ENCODE measurements at regions not wholly inside any gene's neighbourhood (a gene's known extent, or its start where the extent isn't known, plus 50 kb on each side); places are given as distances from the start of the nearest gene placed in this dataset.
A peak's percentile ranks its signal among the peaks of the same experiment; 100 is the strongest.

DNA sequence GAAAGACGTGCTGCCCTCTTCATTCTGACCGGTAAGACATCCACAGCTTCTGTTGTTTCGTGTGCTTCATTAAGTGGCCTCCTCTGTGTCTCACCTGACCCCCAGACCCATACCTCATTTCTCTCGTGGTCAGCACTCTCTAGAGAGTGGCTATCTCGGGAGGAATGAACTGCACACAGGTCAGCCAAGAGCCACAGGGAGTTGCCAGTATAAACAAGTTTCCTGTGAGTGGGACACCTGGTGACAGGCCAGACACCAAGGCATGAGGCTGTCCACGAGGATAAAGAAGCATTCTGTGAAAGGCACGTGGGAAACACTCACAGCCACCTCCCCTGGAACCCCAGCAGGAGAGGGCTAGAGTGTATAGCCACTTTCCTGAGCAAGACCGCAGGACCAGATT, 115.8 kb downstream of the NUFIP1 start:
- FAIRE-seq (no peak), ATAC-seq (no peak), DNase-seq (ENCODE audit: extremely low read depth in 1 of 4, low spot score in 3 of 4) (no peak)
- H3K36me3 ChIP-seq (ENCODE audit: control insufficient read depth, insufficient read depth, low read length), result no peaks in the 10 kb centered on the region
- no peak overlapping the region for H3K9ac ChIP-seq (ENCODE audit: insufficient read depth in 1 of 2, low read depth in 2 of 2, low read length in 2 of 2)
- no peaks in the 10 kb centered on the region for H4K20me1 ChIP-seq (replicated peaks; ENCODE audit: control insufficient read depth, insufficient read depth, low read length)
- peaks cover 2% of the 10 kb centered on the region; the same call in 1 of the 2 replicates for H3K9me3 ChIP-seq (replicated peaks; ENCODE audit: control insufficient read depth, insufficient read depth, low read depth, low read length)
- no peaks in the 10 kb centered on the region; a peak in 1 of 5 replicates for H3K4me1 ChIP-seq (replicated peaks in 1 of 2; ENCODE audit: control insufficient read depth in 2 of 2, insufficient read depth in 2 of 2, low read length in 2 of 2)
- ChIA-PET CTCF (ENCODE audit: low intra/inter-chr PET ratio) (no interaction called here), POLR2A (no interaction called here)
- no peaks in the 10 kb centered on the region for H3K79me2 ChIP-seq (ENCODE audit: control insufficient read depth, insufficient read depth, low read length)
- intact Hi-C loops (cut with micrococcal nuclease) (no loop called here), in situ Hi-C loops (cut with MboI) (no loop called here)
- H2AFZ ChIP-seq (ENCODE audit: low read depth, low read length), result no peak overlapping the region
- BruUV-seq (replicated peaks), result no TSS peak
- WGBS (ENCODE audit: insufficient coverage, low coverage, missing lambda C conversion rate), result 5% methylated on average over 7 of the region's 8 CpGs
- H3K9me1 ChIP-seq (ENCODE audit: control insufficient read depth, insufficient read depth, low read length), result no peaks in the 10 kb centered on the region
- H3K27ac ChIP-seq (ENCODE audit: extremely low read depth, low read depth, low read length), result no peak overlapping the region
- H3K4me2 ChIP-seq (ENCODE audit: insufficient read depth, low read length), result no peak overlapping the region
- TF ChIP-seq, protein P1, sequence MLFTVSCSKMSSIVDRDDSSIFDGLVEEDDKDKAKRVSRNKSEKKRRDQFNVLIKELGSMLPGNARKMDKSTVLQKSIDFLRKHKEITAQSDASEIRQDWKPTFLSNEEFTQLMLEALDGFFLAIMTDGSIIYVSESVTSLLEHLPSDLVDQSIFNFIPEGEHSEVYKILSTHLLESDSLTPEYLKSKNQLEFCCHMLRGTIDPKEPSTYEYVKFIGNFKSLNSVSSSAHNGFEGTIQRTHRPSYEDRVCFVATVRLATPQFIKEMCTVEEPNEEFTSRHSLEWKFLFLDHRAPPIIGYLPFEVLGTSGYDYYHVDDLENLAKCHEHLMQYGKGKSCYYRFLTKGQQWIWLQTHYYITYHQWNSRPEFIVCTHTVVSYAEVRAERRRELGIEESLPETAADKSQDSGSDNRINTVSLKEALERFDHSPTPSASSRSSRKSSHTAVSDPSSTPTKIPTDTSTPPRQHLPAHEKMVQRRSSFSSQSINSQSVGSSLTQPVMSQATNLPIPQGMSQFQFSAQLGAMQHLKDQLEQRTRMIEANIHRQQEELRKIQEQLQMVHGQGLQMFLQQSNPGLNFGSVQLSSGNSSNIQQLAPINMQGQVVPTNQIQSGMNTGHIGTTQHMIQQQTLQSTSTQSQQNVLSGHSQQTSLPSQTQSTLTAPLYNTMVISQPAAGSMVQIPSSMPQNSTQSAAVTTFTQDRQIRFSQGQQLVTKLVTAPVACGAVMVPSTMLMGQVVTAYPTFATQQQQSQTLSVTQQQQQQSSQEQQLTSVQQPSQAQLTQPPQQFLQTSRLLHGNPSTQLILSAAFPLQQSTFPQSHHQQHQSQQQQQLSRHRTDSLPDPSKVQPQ (CRISPR knock-in tag; IDR thresholded peaks at IDR 0.05; ENCODE audit: borderline replicate concordance), result no peak
- no peak overlapping the region for H3K4me3 ChIP-seq
- H3K27me3 ChIP-seq (ENCODE audit: control insufficient read depth in 2 of 2, insufficient read depth in 2 of 2, low read length in 2 of 2), result peaks cover 0 to 30% of the 10 kb centered on the region in 2 experiments; a peak in 3 of 5 replicates

DNA sequence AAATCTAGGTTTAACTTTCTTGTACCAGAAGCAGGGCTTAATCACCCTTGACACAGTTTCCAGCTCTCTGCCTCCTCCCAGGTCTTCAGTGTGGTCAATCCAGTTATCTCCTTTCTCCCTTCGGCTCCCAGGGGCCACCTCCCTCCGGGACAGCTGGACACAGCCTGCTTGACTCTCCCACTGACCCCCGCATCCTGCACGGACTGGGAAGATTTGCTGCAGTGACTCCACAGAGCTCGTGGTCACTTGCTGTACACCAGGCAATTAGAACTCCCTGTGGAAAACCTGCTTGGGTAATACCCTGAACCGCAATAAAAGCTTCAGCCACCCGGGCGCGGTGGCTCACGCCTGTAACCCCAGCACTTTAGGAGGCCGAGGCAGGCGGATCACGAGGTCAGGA, 116.5 kb downstream of the NUFIP1 start:
- no TSS peak for BruUV-seq (replicated peaks)
- FAIRE-seq (no peak), DNase-seq (ENCODE audit: extremely low read depth in 1 of 4, low spot score in 3 of 4) (no peak), ATAC-seq (no peak)
- intact Hi-C loops (cut with micrococcal nuclease) (no loop called here), in situ Hi-C loops (cut with MboI) (no loop called here)
- Histone ChIP-seq H3K79me2 (ENCODE audit: control insufficient read depth, insufficient read depth, low read length) (no peaks in the 10 kb centered on the region), H3K27me3 (ENCODE audit: control insufficient read depth in 2 of 2, insufficient read depth in 2 of 2, low read length in 2 of 2) (peaks cover 2 to 32% of the 10 kb centered on the region in 2 experiments; a peak in 4 of 5 replicates), H3K9me1 (ENCODE audit: control insufficient read depth, insufficient read depth, low read length) (no peaks in the 10 kb centered on the region), H3K4me1 (replicated peaks in 1 of 2; ENCODE audit: control insufficient read depth in 2 of 2, insufficient read depth in 2 of 2, low read length in 2 of 2) (no peaks in the 10 kb centered on the region; a peak in 1 of 5 replicates), H3K36me3 (ENCODE audit: control insufficient read depth, insufficient read depth, low read length) (no peaks in the 10 kb centered on the region), H4K20me1 (replicated peaks; ENCODE audit: control insufficient read depth, insufficient read depth, low read length) (no peaks in the 10 kb centered on the region), H2AFZ (ENCODE audit: low read depth, low read length) (peak overlapping the region; percentile 59; the same call in 1 of the 2 replicates), H3K9me3 (replicated peaks; ENCODE audit: control insufficient read depth, insufficient read depth, low read depth, low read length) (peaks cover 2% of the 10 kb centered on the region; the same call in 1 of the 2 replicates), H3K4me2 (ENCODE audit: insufficient read depth, low read length) (peak overlapping the region; percentile 52), H3K4me3 (no peak overlapping the region), H3K9ac (ENCODE audit: insufficient read depth in 1 of 2, low read depth in 2 of 2, low read length in 2 of 2) (no peak overlapping the region), H3K27ac (ENCODE audit: extremely low read depth, low read depth, low read length) (no peak overlapping the region)
- TF ChIP-seq, protein P2, sequence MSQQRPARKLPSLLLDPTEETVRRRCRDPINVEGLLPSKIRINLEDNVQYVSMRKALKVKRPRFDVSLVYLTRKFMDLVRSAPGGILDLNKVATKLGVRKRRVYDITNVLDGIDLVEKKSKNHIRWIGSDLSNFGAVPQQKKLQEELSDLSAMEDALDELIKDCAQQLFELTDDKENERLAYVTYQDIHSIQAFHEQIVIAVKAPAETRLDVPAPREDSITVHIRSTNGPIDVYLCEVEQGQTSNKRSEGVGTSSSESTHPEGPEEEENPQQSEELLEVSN (IDR thresholded peaks at IDR 0.05; ENCODE audit: borderline replicate concordance in 1 of 2, extremely low read depth in 1 of 2, insufficient read depth in 1 of 2, insufficient read length in 1 of 2, low read depth in 1 of 2, low read length in 1 of 2, poor library complexity in 1 of 2, severe bottlenecking in 1 of 2), result no peak
- TF ChIP-seq, protein P3, sequence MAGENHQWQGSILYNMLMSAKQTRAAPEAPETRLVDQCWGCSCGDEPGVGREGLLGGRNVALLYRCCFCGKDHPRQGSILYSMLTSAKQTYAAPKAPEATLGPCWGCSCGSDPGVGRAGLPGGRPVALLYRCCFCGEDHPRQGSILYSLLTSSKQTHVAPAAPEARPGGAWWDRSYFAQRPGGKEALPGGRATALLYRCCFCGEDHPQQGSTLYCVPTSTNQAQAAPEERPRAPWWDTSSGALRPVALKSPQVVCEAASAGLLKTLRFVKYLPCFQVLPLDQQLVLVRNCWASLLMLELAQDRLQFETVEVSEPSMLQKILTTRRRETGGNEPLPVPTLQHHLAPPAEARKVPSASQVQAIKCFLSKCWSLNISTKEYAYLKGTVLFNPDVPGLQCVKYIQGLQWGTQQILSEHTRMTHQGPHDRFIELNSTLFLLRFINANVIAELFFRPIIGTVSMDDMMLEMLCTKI (IDR thresholded peaks at IDR 0.05; ENCODE audit: partially characterized antibody), result no peak
- TF ChIP-seq ZBED1 (IDR thresholded peaks at IDR 0.05) (no peak), SAFB2 (IDR thresholded peaks at IDR 0.05; ENCODE audit: borderline replicate concordance, low read depth, low read length, severe bottlenecking) (no peak), GTF2F1 (IDR thresholded peaks at IDR 0.05; ENCODE audit: low read depth, low read length) (no peak)
- WGBS (ENCODE audit: insufficient coverage, low coverage, missing lambda C conversion rate), result 2% methylated on average over 13 of the region's 13 CpGs
- ChIA-PET POLR2A (interaction anchor here (1.2 kb wide), 1 partner anchor 17 kb away, joined by 4 read pairs; no protein-coding TSS in a partner anchor), CTCF (ENCODE audit: low intra/inter-chr PET ratio) (no interaction called here)
